IMR-90 (cell line): ENCODE measurements at regions not wholly inside any gene's neighbourhood (a gene's known extent, or its start where the extent isn't known, plus 50 kb on each side); places are given as distances from the start of the nearest gene placed in this dataset.

Experiments
- ATAC-seq: fragments of 200-7000 bp; cut with Tn5 transposase; 2 replicates; pipeline ENCODE4 v1.9.1; 2020; ENCODE audit warnings: low read depth, mild to moderate bottlenecking, moderate library complexity
- BruUV-seq: library from RNA; stranded (reverse); fragments of 400-500 nt; replicated peaks from 2 replicates; lab custom pipeline; 2021; lab: Mats Ljungman, UMichigan
- CTCF ChIA-PET: fragments of 300-600 bp; formaldehyde crosslinking; extraction: SDS; loops from one replicate; lab custom pipeline; 2021; ENCODE audit warnings: antibody characterized with exemption; lab: Yijun Ruan, JAX
- POLR2A ChIA-PET: fragments of 300-600 bp; sonication (Branson Sonifier 250); formaldehyde crosslinking; loops from one replicate; lab custom pipeline; 2022; ENCODE audit warnings: antibody characterized with exemption; ENCODE audit not compliant: unreplicated experiment; lab: Charles Lee
- DNase-seq: peaks from one replicate; pipeline ENCODE4 v3.0.0; 2013
- H2AFZ ChIP-seq: replicated peaks from 2 replicates; pipeline ENCODE3; 2013; ENCODE audit warnings: low read length, mild to moderate bottlenecking; ENCODE audit not compliant: poor library complexity
- H2AK5ac ChIP-seq: 2 replicates; pipeline ENCODE4 v1.6.1; 2013; ENCODE audit warnings: low read depth, low read length, inconsistent platforms
- H2AK9ac ChIP-seq: replicated peaks from 2 replicates; pipeline ENCODE3; 2013; ENCODE audit warnings: mild to moderate bottlenecking, low read depth, low read length, moderate library complexity; ENCODE audit not compliant: poor library complexity
- H2BK120ac ChIP-seq: 2 replicates; pipeline ENCODE4 v1.6.1; 2013; ENCODE audit warnings: low read depth, low read length, inconsistent platforms
- H2BK15ac ChIP-seq: 3 replicates; pipeline ENCODE4 v1.6.1; 2013; ENCODE audit warnings: low read depth, low read length, inconsistent platforms
- H2BK20ac ChIP-seq: 2 replicates; pipeline ENCODE4 v1.6.1; 2013; ENCODE audit warnings: low read depth, mild to moderate bottlenecking, inconsistent platforms, low read length, moderate library complexity
- H2BK5ac ChIP-seq: 2 replicates; pipeline ENCODE4 v1.6.1; 2013; ENCODE audit warnings: mild to moderate bottlenecking, low read depth, low read length, inconsistent platforms; ENCODE audit not compliant: poor library complexity, severe bottlenecking
- H3K14ac ChIP-seq: replicated peaks from 2 replicates; pipeline ENCODE4 v1.6.1; 2013; ENCODE audit warnings: low read depth, low read length, inconsistent platforms
- H3K18ac ChIP-seq: 2 replicates; pipeline ENCODE4 v1.6.1; 2013; ENCODE audit warnings: low read depth, low read length, control low read depth
- H3K23ac ChIP-seq: 2 replicates; pipeline ENCODE4 v1.6.1; 2013; ENCODE audit warnings: low read depth, low read length, inconsistent platforms
- H3K27ac ChIP-seq: 2 replicates; pipeline ENCODE4 v1.5.1; 2013; ENCODE audit warnings: mild to moderate bottlenecking, control low read depth, low read length; ENCODE audit not compliant: insufficient read depth
- H3K27me3 ChIP-seq: 2 replicates; pipeline ENCODE4 v1.6.1; 2013; ENCODE audit warnings: low read length; ENCODE audit not compliant: control insufficient read depth, insufficient read depth
- H3K36me3 ChIP-seq: 2 replicates; pipeline ENCODE4 v1.6.1; 2013; ENCODE audit warnings: low read length, mixed read lengths; ENCODE audit not compliant: control insufficient read depth, insufficient read depth
- H3K4ac ChIP-seq: 2 replicates; pipeline ENCODE4 v1.6.1; 2013; ENCODE audit warnings: low read depth, low read length, inconsistent platforms
- H3K4me1 ChIP-seq: 2 replicates; pipeline ENCODE4 v1.6.1; 2013; ENCODE audit warnings: low read length, mixed read lengths; ENCODE audit not compliant: control insufficient read depth, insufficient read depth
- H3K4me2 ChIP-seq: 2 replicates; pipeline ENCODE4 v1.6.1; 2013; ENCODE audit warnings: low read depth, mild to moderate bottlenecking, control low read depth, low read length, moderate library complexity
- H3K4me3 ChIP-seq: 2 replicates; pipeline ENCODE4 v1.5.1; 2013; ENCODE audit warnings: low read depth, mild to moderate bottlenecking, control low read depth, low read length, moderate library complexity; ENCODE audit not compliant: insufficient read depth
- H3K56ac ChIP-seq: 2 replicates; pipeline ENCODE4 v1.6.1; 2013; ENCODE audit warnings: low read length, inconsistent platforms; ENCODE audit not compliant: insufficient read depth; ENCODE audit errors: extremely low read depth
- H3K79me1 ChIP-seq, 2 experiments: 2 replicates each; pipeline ENCODE4 v1.6.1; 2013; ENCODE audit warnings: low read length in 2 of 2, inconsistent platforms in 1 of 2, low read depth in 1 of 2
- H3K9ac ChIP-seq: 2 replicates; pipeline ENCODE4 v1.6.1; 2013; ENCODE audit warnings: low read depth, low read length, control low read depth
- H3K9me1 ChIP-seq: 2 replicates; pipeline ENCODE4 v1.6.1; 2013; ENCODE audit warnings: low read length, inconsistent platforms; ENCODE audit not compliant: insufficient read depth
- H3K9me3 ChIP-seq: 2 replicates; pipeline ENCODE4 v1.6.1; 2013; ENCODE audit warnings: low read length; ENCODE audit not compliant: control insufficient read depth, insufficient read depth
- H4K20me1 ChIP-seq: 2 replicates; pipeline ENCODE4 v1.6.1; 2013; ENCODE audit warnings: low read length, inconsistent platforms; ENCODE audit not compliant: insufficient read depth
- H4K5ac ChIP-seq: 2 replicates; pipeline ENCODE4 v1.6.1; 2013; ENCODE audit warnings: mild to moderate bottlenecking, low read depth, low read length, control low read depth
- H4K8ac ChIP-seq, 2 experiments: 2 replicates each; pipeline ENCODE4 v1.6.1; 2013; ENCODE audit warnings: low read depth in 2 of 2, low read length in 2 of 2, control low read depth in 1 of 2, inconsistent platforms in 1 of 2
- H4K91ac ChIP-seq: 2 replicates; pipeline ENCODE4 v1.6.1; 2013; ENCODE audit warnings: low read depth, low read length, inconsistent platforms; ENCODE audit not compliant: insufficient read depth
- CEBPB ChIP-seq: IDR thresholded peaks from 2 replicates; pipeline ENCODE4 v1.6.1; 2012; ENCODE audit warnings: low read depth, low read length, improper control_type of control experiment
- CHD1 ChIP-seq: IDR thresholded peaks from 2 replicates; pipeline ENCODE4 v1.6.1; 2012; ENCODE audit warnings: low read depth, low read length, improper control_type of control experiment
- FOS ChIP-seq: fragments of 150-350 bp; IDR thresholded peaks from 2 replicates; pipeline ENCODE4 v1.6.1; 2016; ENCODE audit warnings: low read depth, low read length
- MAFK ChIP-seq: IDR thresholded peaks from 2 replicates; pipeline ENCODE4 v1.6.1; 2012; ENCODE audit warnings: low read depth, low read length, improper control_type of control experiment
- MAZ ChIP-seq: IDR thresholded peaks from 2 replicates; pipeline ENCODE4 v1.6.1; 2012; ENCODE audit warnings: low read depth, mild to moderate bottlenecking, low read length, improper control_type of control experiment, moderate library complexity, borderline replicate concordance
- POLR2A ChIP-seq: IDR thresholded peaks from 2 replicates; pipeline ENCODE4 v1.6.1; 2012; ENCODE audit warnings: mild to moderate bottlenecking, low read depth, low read length
- RAD21 ChIP-seq: IDR thresholded peaks from 2 replicates; pipeline ENCODE4 v1.6.1; 2012; ENCODE audit warnings: low read length, improper control_type of control experiment
- RCOR1 ChIP-seq: IDR thresholded peaks from 2 replicates; pipeline ENCODE4 v1.6.1; 2012; ENCODE audit warnings: mild to moderate bottlenecking, low read length, improper control_type of control experiment; ENCODE audit not compliant: insufficient replicate concordance
- SMC3 ChIP-seq: fragments of 150-350 bp; IDR thresholded peaks from 2 replicates; pipeline ENCODE4 v1.6.1; 2016; ENCODE audit warnings: low read depth, mild to moderate bottlenecking, antibody characterized with exemption, low read length, moderate library complexity
- WGBS, 2 experiments: methylation state at CpG; one replicate each; pipeline versions ENCODE4 v1.1.5 to v1.1.7; 2013; ENCODE audit warnings: missing lambda C conversion rate in 2 of 2; ENCODE audit not compliant: insufficient read length in 1 of 2; ENCODE audit errors: extremely low coverage in 2 of 2; 5-methylcytosine and 5-hydroxymethylcytosine counted together
- dilution Hi-C: fragments of 300-500 bp; cut with HindIII; formaldehyde crosslinking; loops from one replicate; pipeline ENCODE4 v1.14.3; 2018; ENCODE audit warnings: low sequenced_read_pairs; ENCODE audit not compliant: unreplicated experiment
- in situ Hi-C: fragments of 300-500 bp; cut with MboI; formaldehyde crosslinking; loops from 3 replicates; pipeline ENCODE4 v1.14.3; 2019; ENCODE audit warnings: low sequenced_read_pairs, inconsistent platforms, mixed read lengths
- intact Hi-C: fragments of 100-400 bp; cut with micrococcal nuclease; formaldehyde crosslinking; loops from 2 replicates; pipeline ENCODE4 v1.10.0; 2022
- TF ChIP-seq, protein P1 (sequence below): fragments of 150-350 bp; IDR thresholded peaks from 2 replicates; pipeline ENCODE4 v1.6.1; 2017; ENCODE audit warnings: mild to moderate bottlenecking, antibody characterized with exemption, low read length, low read depth
- TF ChIP-seq, protein P2 (sequence below): fragments of 150-350 bp; IDR thresholded peaks from 2 replicates; pipeline ENCODE4 v1.6.1; 2016; ENCODE audit warnings: low read depth, mild to moderate bottlenecking, low read length, moderate library complexity, borderline replicate concordance

GRCh38 chr7:17613338-17614041 is 315.0 kb downstream of the AHR start:
- Histone ChIP-seq H3K56ac (no peak overlapping the region), H2AK5ac (no peak overlapping the region), H2BK5ac (no peak overlapping the region), H2BK120ac (no peak overlapping the region), H3K27me3 (no peaks in the 10 kb centered on the region), H3K9me3 (no peaks in the 10 kb centered on the region), H4K5ac (no peak overlapping the region), H2BK20ac (no peak overlapping the region), H3K9ac (no peak overlapping the region), H3K36me3 (no peaks in the 10 kb centered on the region), H3K14ac (no peak overlapping the region), H3K4me2 (no peak overlapping the region), H3K27ac (no peak overlapping the region), H4K8ac (no peak overlapping the region), H3K4me3 (no peak overlapping the region), H2AK9ac (no peak overlapping the region), H4K91ac (no peak overlapping the region), H3K23ac (no peak overlapping the region), H2BK15ac (no peak overlapping the region), H3K4ac (no peak overlapping the region), H4K20me1 (no peaks in the 10 kb centered on the region), H3K18ac (no peak overlapping the region), H2AFZ (peak overlapping the region; percentile 18), H3K79me1 (no peaks in the 10 kb centered on the region), H3K4me1 (0 out of 2 replicates have a peak, but pooled peaks cover 2% of the 10 kb centered on the region), H3K9me1 (no peaks in the 10 kb centered on the region)
- in situ Hi-C loops (no loop called here), intact Hi-C loops (no loop called here), dilution Hi-C loops (no loop called here)
- POLR2A ChIA-PET, result no interaction called here
- CTCF ChIA-PET, result no interaction called here
- TF ChIP-seq FOS (no peak), MAZ (no peak), CEBPB (no peak), SMC3 (no peak), RCOR1 (no peak), MAFK (no peak), RAD21 (no peak), POLR2A (no peak), CHD1 (no peak)
- TF ChIP-seq, protein P1, sequence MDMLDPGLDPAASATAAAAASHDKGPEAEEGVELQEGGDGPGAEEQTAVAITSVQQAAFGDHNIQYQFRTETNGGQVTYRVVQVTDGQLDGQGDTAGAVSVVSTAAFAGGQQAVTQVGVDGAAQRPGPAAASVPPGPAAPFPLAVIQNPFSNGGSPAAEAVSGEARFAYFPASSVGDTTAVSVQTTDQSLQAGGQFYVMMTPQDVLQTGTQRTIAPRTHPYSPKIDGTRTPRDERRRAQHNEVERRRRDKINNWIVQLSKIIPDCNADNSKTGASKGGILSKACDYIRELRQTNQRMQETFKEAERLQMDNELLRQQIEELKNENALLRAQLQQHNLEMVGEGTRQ, result no peak
- TF ChIP-seq, protein P2, sequence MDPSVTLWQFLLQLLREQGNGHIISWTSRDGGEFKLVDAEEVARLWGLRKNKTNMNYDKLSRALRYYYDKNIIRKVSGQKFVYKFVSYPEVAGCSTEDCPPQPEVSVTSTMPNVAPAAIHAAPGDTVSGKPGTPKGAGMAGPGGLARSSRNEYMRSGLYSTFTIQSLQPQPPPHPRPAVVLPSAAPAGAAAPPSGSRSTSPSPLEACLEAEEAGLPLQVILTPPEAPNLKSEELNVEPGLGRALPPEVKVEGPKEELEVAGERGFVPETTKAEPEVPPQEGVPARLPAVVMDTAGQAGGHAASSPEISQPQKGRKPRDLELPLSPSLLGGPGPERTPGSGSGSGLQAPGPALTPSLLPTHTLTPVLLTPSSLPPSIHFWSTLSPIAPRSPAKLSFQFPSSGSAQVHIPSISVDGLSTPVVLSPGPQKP, result no peak
- no CpG with 5 or more reads among the region's 2 CpGs for WGBS, 2 experiments
- BruUV-seq, result no TSS peak
- DNase-seq (no peak), ATAC-seq (no peak)
